Astrocyte (in vitro differentiated cells and primary cell): ENCODE measurements at regions not wholly inside any gene's neighbourhood (a gene's known extent, or its start where the extent isn't known, plus 50 kb on each side); places are given as distances from the start of the nearest gene placed in this dataset.

Experiments used
- DNase-seq: peaks from one replicate; pipeline ENCODE4 v3.0.0-alpha.2; 2010; ENCODE audit warnings: low read depth
- FAIRE-seq: peaks from 2 replicates; lab custom pipeline; 2011; peaks lifted over from hg19 to GRCh38; lab: Jason Lieb, UNC
- H2AFZ ChIP-seq: 2 replicates; pipeline ENCODE4 v1.6.0; 2012; ENCODE audit warnings: low read depth, low read length, inconsistent platforms
- H3K27ac ChIP-seq: 2 replicates; pipeline ENCODE4 v1.5.1; 2011; ENCODE audit warnings: low read depth, low read length, inconsistent platforms
- H3K27me3 ChIP-seq: 2 replicates; pipeline ENCODE4 v1.6.0; 2011; ENCODE audit warnings: low read length, inconsistent platforms; ENCODE audit not compliant: insufficient read depth
- H3K36me3 ChIP-seq: 2 replicates; pipeline ENCODE4 v1.5.1; 2011; ENCODE audit warnings: low read length, inconsistent platforms; ENCODE audit not compliant: insufficient read depth
- H3K4me1 ChIP-seq: 2 replicates; pipeline ENCODE4 v1.5.1; 2011; ENCODE audit warnings: low read length, inconsistent platforms; ENCODE audit not compliant: insufficient read depth
- H3K4me2 ChIP-seq: 2 replicates; pipeline ENCODE4 v1.6.0; 2012; ENCODE audit warnings: low read length, inconsistent platforms
- H3K4me3 ChIP-seq: 2 replicates; pipeline ENCODE4 v1.5.1; 2011; ENCODE audit warnings: low read depth, mild to moderate bottlenecking, low read length, inconsistent platforms; ENCODE audit not compliant: insufficient read depth
- H3K79me2 ChIP-seq: 2 replicates; pipeline ENCODE4 v1.6.0; 2012; ENCODE audit warnings: mild to moderate bottlenecking, low read length, inconsistent platforms; ENCODE audit not compliant: insufficient read depth
- H3K9ac ChIP-seq: 2 replicates; pipeline ENCODE4 v1.6.0; 2012; ENCODE audit warnings: mild to moderate bottlenecking, low read length, inconsistent platforms
- H3K9me3 ChIP-seq: 2 replicates; pipeline ENCODE4 v1.5.1; 2012; ENCODE audit warnings: low read depth, mild to moderate bottlenecking, low read length, inconsistent platforms; ENCODE audit not compliant: insufficient read depth
- H4K20me1 ChIP-seq: 2 replicates; pipeline ENCODE4 v1.6.0; 2012; ENCODE audit warnings: low read length, inconsistent platforms; ENCODE audit not compliant: insufficient read depth
- H3K27ac Mint-ChIP-seq: one replicate; pipeline ENCODE4 v1.8.0; 2021; ENCODE audit warnings: mild to moderate bottlenecking, mixed read lengths; ENCODE audit not compliant: unreplicated experiment
- H3K27me3 Mint-ChIP-seq: one replicate; pipeline ENCODE4 v1.8.0; 2021; ENCODE audit warnings: low read depth, mixed read lengths; ENCODE audit not compliant: unreplicated experiment
- H3K36me3 Mint-ChIP-seq: one replicate; pipeline ENCODE4 v1.8.0; 2021; ENCODE audit warnings: low read depth, mixed read lengths; ENCODE audit not compliant: unreplicated experiment
- H3K4me1 Mint-ChIP-seq: one replicate; pipeline ENCODE4 v1.8.0; 2021; ENCODE audit warnings: low read depth, mixed read lengths; ENCODE audit not compliant: unreplicated experiment
- H3K4me3 Mint-ChIP-seq: one replicate; pipeline ENCODE4 v1.8.0; 2021; ENCODE audit warnings: mild to moderate bottlenecking, moderate library complexity, mixed read lengths; ENCODE audit not compliant: unreplicated experiment
- H3K9me3 Mint-ChIP-seq: one replicate; pipeline ENCODE4 v1.8.0; 2021; ENCODE audit warnings: mild to moderate bottlenecking, mixed read lengths; ENCODE audit not compliant: unreplicated experiment
- EZH2 ChIP-seq: IDR thresholded peaks from 2 replicates; pipeline ENCODE4 v1.6.1; 2012; ENCODE audit warnings: mild to moderate bottlenecking, low read length, inconsistent platforms; ENCODE audit not compliant: insufficient read depth
- TF ChIP-seq, protein P1 (sequence below): IDR thresholded peaks from 2 replicates; pipeline ENCODE4 v1.5.1; 2011; ENCODE audit warnings: low read depth, mild to moderate bottlenecking, inconsistent platforms, low read length, moderate library complexity; ENCODE audit not compliant: insufficient read depth

- Mint-ChIP-seq H3K9me3 (peaks cover 1% of the 10 kb centered on the region), H3K27me3 (no peaks in the 10 kb centered on the region), H3K4me1 (no peaks in the 10 kb centered on the region), H3K4me3 (no peak overlapping the region), H3K36me3 (no peaks in the 10 kb centered on the region), H3K27ac (no peak overlapping the region)
- Histone ChIP-seq H3K27me3 (no peaks in the 10 kb centered on the region), H3K4me3 (no peak overlapping the region), H3K4me1 (no peaks in the 10 kb centered on the region), H3K79me2 (no peaks in the 10 kb centered on the region), H3K27ac (no peak overlapping the region), H3K4me2 (no peak overlapping the region), H3K36me3 (no peaks in the 10 kb centered on the region), H2AFZ (no peak overlapping the region), H3K9me3 (no peaks in the 10 kb centered on the region), H3K9ac (no peak overlapping the region), H4K20me1 (no peaks in the 10 kb centered on the region)
- no peak for TF ChIP-seq EZH2
- TF ChIP-seq, protein P1, sequence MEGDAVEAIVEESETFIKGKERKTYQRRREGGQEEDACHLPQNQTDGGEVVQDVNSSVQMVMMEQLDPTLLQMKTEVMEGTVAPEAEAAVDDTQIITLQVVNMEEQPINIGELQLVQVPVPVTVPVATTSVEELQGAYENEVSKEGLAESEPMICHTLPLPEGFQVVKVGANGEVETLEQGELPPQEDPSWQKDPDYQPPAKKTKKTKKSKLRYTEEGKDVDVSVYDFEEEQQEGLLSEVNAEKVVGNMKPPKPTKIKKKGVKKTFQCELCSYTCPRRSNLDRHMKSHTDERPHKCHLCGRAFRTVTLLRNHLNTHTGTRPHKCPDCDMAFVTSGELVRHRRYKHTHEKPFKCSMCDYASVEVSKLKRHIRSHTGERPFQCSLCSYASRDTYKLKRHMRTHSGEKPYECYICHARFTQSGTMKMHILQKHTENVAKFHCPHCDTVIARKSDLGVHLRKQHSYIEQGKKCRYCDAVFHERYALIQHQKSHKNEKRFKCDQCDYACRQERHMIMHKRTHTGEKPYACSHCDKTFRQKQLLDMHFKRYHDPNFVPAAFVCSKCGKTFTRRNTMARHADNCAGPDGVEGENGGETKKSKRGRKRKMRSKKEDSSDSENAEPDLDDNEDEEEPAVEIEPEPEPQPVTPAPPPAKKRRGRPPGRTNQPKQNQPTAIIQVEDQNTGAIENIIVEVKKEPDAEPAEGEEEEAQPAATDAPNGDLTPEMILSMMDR: no peak
- FAIRE-seq: no peak
- DNase-seq: no peak
Observed at GRCh38 chr5:51082741-51083140, 300.5 kb upstream of the ISL1 start.

- Mint-ChIP-seq H3K27ac (no peak overlapping the region), H3K4me3 (no peak overlapping the region), H3K27me3 (peaks cover 3% of the 10 kb centered on the region), H3K36me3 (no peaks in the 10 kb centered on the region), H3K9me3 (no peaks in the 10 kb centered on the region), H3K4me1 (no peaks in the 10 kb centered on the region)
- no peak overlapping the region for H3K4me3 ChIP-seq
- FAIRE-seq (no peak), DNase-seq (no peak)
- no peak overlapping the region for H3K9ac ChIP-seq
- H4K20me1 ChIP-seq: no peaks in the 10 kb centered on the region
- no peaks in the 10 kb centered on the region for H3K4me1 ChIP-seq
- H3K4me2 ChIP-seq: no peak overlapping the region
- no peaks in the 10 kb centered on the region for H3K79me2 ChIP-seq
- H3K9me3 ChIP-seq: no peaks in the 10 kb centered on the region
- no peak overlapping the region for H2AFZ ChIP-seq
- H3K27me3 ChIP-seq: no peaks in the 10 kb centered on the region
- H3K36me3 ChIP-seq: no peaks in the 10 kb centered on the region
- H3K27ac ChIP-seq: no peak overlapping the region
- no peak for TF ChIP-seq EZH2
- TF ChIP-seq, protein P1: no peak
Observed at GRCh38 chr5:51091816-51092215, 291.4 kb upstream of the ISL1 start.

DNA sequence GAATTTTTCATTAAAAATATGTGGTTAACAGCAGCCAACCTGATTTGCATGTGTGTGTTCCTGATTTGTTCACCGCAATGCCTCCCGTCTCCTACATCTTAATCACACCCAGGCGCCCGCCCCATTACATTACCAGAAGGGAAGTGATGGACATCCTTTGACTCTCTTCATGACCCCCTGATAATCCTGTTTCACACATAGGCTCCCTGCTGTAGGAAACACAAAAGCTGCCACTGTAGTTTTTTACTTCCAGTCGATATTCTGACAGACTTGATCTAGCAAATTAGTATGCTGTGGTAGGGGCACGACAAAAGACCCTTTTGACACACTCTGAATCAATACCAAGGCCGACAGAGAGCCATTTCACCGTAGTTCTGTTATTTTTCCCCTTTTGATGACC lies 287.8 kb upstream of the ISL1 start:
- TF ChIP-seq, protein P1: no peak
- no peak for TF ChIP-seq EZH2
- H3K4me1 Mint-ChIP-seq: no peaks in the 10 kb centered on the region
- no peak for DNase-seq
- H3K27me3 ChIP-seq: no peaks in the 10 kb centered on the region
- no peak overlapping the region for H3K27ac ChIP-seq
- H3K4me3 Mint-ChIP-seq: no peak overlapping the region
- H3K9me3 ChIP-seq: no peaks in the 10 kb centered on the region
- no peaks in the 10 kb centered on the region for H3K36me3 ChIP-seq
- FAIRE-seq: no peak
- no peaks in the 10 kb centered on the region for H4K20me1 ChIP-seq
- H3K27ac Mint-ChIP-seq: no peak overlapping the region
- no peaks in the 10 kb centered on the region for H3K79me2 ChIP-seq
- no peak overlapping the region for H3K4me2 ChIP-seq
- no peak overlapping the region for H2AFZ ChIP-seq
- H3K36me3 Mint-ChIP-seq: no peaks in the 10 kb centered on the region
- H3K9ac ChIP-seq: no peak overlapping the region
- H3K4me1 ChIP-seq: no peaks in the 10 kb centered on the region
- H3K4me3 ChIP-seq: no peak overlapping the region
- peaks cover 3% of the 10 kb centered on the region for H3K27me3 Mint-ChIP-seq
- H3K9me3 Mint-ChIP-seq: no peaks in the 10 kb centered on the region
